ENCODE measurements at regions not wholly inside any gene's neighbourhood (a gene's known extent, or its start where the extent isn't known, plus 50 kb on each side); places are given as distances from the start of the nearest gene placed in this dataset.

GRCh38 chrX:150146271-150146896, 208.1 kb upstream of the EOLA2 start:
- TF ChIP-seq USF2 (IDR thresholded peaks at IDR 0.05; ENCODE audit: borderline replicate concordance, low read depth, low read length) (no peak), ATF3 (IDR thresholded peaks at IDR 0.05; ENCODE audit: borderline replicate concordance, extremely low read depth, low read depth, low read length) (no peak), CTCF (IDR thresholded peaks at IDR 0.05 in 2 of 3, conservative IDR thresholded peaks at IDR 0.05 in 1 of 3; ENCODE audit: control insufficient read depth in 2 of 3, extremely low read depth in 1 of 3, insufficient read depth in 1 of 3, low read depth in 3 of 3, low read length in 3 of 3) (no peak), SUPT20H (IDR thresholded peaks at IDR 0.05; ENCODE audit: borderline replicate concordance, control insufficient read depth, low read depth, low read length) (no peak), EZH2 (IDR thresholded peaks at IDR 0.05; ENCODE audit: borderline replicate concordance, control insufficient read depth, low read depth, low read length) (no peak), IRF3 (IDR thresholded peaks at IDR 0.05) (no peak), POLR2A (IDR thresholded peaks at IDR 0.05; ENCODE audit: low read depth, low read length) (no peak), ZSCAN29 (IDR thresholded peaks at IDR 0.05) (no peak), POLR2AphosphoS5 (IDR thresholded peaks at IDR 0.05; ENCODE audit: low read length) (no peak), NR2F1 (conservative IDR thresholded peaks at IDR 0.05) (no peak), ZNF217 (IDR thresholded peaks at IDR 0.05) (no peak), MYC (IDR thresholded peaks at IDR 0.05; ENCODE audit: insufficient read depth, insufficient read length, insufficient replicate concordance, low read length, severe bottlenecking) (no peak), EP300 (IDR thresholded peaks at IDR 0.05; ENCODE audit: borderline replicate concordance in 1 of 2, control insufficient read depth in 1 of 2, low read depth in 2 of 2, low read length in 2 of 2) (no peak), CHD2 (IDR thresholded peaks at IDR 0.05; ENCODE audit: borderline replicate concordance, low read depth, low read length) (no peak)
